ENCODE measurements at regions not wholly inside any gene's neighbourhood (a gene's known extent, or its start where the extent isn't known, plus 50 kb on each side); places are given as distances from the start of the nearest gene placed in this dataset.

GRCh38 chr4:156685308-156685707, 286.3 kb downstream of the PDGFC start:
- TF ChIP-seq, protein P1, sequence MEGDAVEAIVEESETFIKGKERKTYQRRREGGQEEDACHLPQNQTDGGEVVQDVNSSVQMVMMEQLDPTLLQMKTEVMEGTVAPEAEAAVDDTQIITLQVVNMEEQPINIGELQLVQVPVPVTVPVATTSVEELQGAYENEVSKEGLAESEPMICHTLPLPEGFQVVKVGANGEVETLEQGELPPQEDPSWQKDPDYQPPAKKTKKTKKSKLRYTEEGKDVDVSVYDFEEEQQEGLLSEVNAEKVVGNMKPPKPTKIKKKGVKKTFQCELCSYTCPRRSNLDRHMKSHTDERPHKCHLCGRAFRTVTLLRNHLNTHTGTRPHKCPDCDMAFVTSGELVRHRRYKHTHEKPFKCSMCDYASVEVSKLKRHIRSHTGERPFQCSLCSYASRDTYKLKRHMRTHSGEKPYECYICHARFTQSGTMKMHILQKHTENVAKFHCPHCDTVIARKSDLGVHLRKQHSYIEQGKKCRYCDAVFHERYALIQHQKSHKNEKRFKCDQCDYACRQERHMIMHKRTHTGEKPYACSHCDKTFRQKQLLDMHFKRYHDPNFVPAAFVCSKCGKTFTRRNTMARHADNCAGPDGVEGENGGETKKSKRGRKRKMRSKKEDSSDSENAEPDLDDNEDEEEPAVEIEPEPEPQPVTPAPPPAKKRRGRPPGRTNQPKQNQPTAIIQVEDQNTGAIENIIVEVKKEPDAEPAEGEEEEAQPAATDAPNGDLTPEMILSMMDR (IDR thresholded peaks at IDR 0.05 in 8 of 11, conservative IDR thresholded peaks at IDR 0.05 in 3 of 11), result no peak
- TF ChIP-seq POLR2A (IDR thresholded peaks at IDR 0.05) (no peak), POLR2AphosphoS5 (IDR thresholded peaks at IDR 0.05) (no peak)

Measured in spleen (tissue), 7 donors.